ENCODE measurements at regions not wholly inside any gene's neighbourhood (a gene's known extent, or its start where the extent isn't known, plus 50 kb on each side); places are given as distances from the start of the nearest gene placed in this dataset.
A peak's percentile ranks its signal among the peaks of the same experiment; 100 is the strongest.

- Histone ChIP-seq H3K9ac (ENCODE audit: low read length in 3 of 3) (no peak overlapping the region), H3K4me1 (ENCODE audit: control insufficient read depth in 2 of 3, insufficient read depth in 2 of 3, low read depth in 1 of 3, low read length in 3 of 3) (peaks cover 0 to 6% (median 0%) of the 10 kb centered on the region in 3 donors), H3K27me3 (ENCODE audit: control insufficient read depth, insufficient read depth, low read length) (no peaks in the 10 kb centered on the region), H3K27ac (ENCODE audit: low read depth in 2 of 2, low read length in 2 of 2) (no peak overlapping the region), H3K9me3 (ENCODE audit: control insufficient read depth in 2 of 3, insufficient read depth in 1 of 3, low read length in 3 of 3) (no peaks in the 10 kb centered on the region), H3K4me3 (ENCODE audit: low read length in 3 of 3) (no peak overlapping the region), H3K36me3 (ENCODE audit: control insufficient read depth in 2 of 3, insufficient read depth in 3 of 3, low read length in 3 of 3) (no peaks in the 10 kb centered on the region)
- FAIRE-seq: no peak
- intact Hi-C loops (cut with DNase I): no loop called here
- TF ChIP-seq, protein P1, sequence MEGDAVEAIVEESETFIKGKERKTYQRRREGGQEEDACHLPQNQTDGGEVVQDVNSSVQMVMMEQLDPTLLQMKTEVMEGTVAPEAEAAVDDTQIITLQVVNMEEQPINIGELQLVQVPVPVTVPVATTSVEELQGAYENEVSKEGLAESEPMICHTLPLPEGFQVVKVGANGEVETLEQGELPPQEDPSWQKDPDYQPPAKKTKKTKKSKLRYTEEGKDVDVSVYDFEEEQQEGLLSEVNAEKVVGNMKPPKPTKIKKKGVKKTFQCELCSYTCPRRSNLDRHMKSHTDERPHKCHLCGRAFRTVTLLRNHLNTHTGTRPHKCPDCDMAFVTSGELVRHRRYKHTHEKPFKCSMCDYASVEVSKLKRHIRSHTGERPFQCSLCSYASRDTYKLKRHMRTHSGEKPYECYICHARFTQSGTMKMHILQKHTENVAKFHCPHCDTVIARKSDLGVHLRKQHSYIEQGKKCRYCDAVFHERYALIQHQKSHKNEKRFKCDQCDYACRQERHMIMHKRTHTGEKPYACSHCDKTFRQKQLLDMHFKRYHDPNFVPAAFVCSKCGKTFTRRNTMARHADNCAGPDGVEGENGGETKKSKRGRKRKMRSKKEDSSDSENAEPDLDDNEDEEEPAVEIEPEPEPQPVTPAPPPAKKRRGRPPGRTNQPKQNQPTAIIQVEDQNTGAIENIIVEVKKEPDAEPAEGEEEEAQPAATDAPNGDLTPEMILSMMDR (IDR thresholded peaks at IDR 0.05; ENCODE audit: borderline replicate concordance, extremely low read depth, insufficient read depth): no peak
- no peak for DNase-seq
Measured at GRCh38 chr12:14280921-14281320, 84.6 kb upstream of the ATF7IP start.

GRCh38 chr12:14281539-14281938 is 83.9 kb upstream of the ATF7IP start:
- intact Hi-C loops (cut with DNase I): no loop called here
- Histone ChIP-seq H3K9me3 (ENCODE audit: control insufficient read depth in 2 of 3, insufficient read depth in 1 of 3, low read length in 3 of 3) (no peaks in the 10 kb centered on the region), H3K9ac (ENCODE audit: low read length in 3 of 3) (no peak overlapping the region), H3K4me1 (ENCODE audit: control insufficient read depth in 2 of 3, insufficient read depth in 2 of 3, low read depth in 1 of 3, low read length in 3 of 3) (peaks cover 0 to 6% (median 0%) of the 10 kb centered on the region in 3 donors), H3K27me3 (ENCODE audit: control insufficient read depth, insufficient read depth, low read length) (no peaks in the 10 kb centered on the region), H3K36me3 (ENCODE audit: control insufficient read depth in 2 of 3, insufficient read depth in 3 of 3, low read length in 3 of 3) (no peaks in the 10 kb centered on the region), H3K4me3 (ENCODE audit: low read length in 3 of 3) (no peak overlapping the region), H3K27ac (ENCODE audit: low read depth in 2 of 2, low read length in 2 of 2) (no peak overlapping the region)
- FAIRE-seq: no peak
- no peak for DNase-seq
- TF ChIP-seq, protein P1 (IDR thresholded peaks at IDR 0.05; ENCODE audit: borderline replicate concordance, extremely low read depth, insufficient read depth): no peak

- no peak for FAIRE-seq
- TF ChIP-seq, protein P1 (IDR thresholded peaks at IDR 0.05; ENCODE audit: borderline replicate concordance, extremely low read depth, insufficient read depth): no peak
Measured at GRCh38 chr12:14283489-14284144, 81.9 kb upstream of the ATF7IP start.

More at GRCh38 chr12:14283489-14284144, 81.9 kb upstream of the ATF7IP start:
- peak in 4 of 5 donors; percentile 47 to 88 (median 62) for DNase-seq
- H3K9me3 ChIP-seq (ENCODE audit: control insufficient read depth in 2 of 3, insufficient read depth in 1 of 3, low read length in 3 of 3): no peaks in the 10 kb centered on the region
- H3K27me3 ChIP-seq (ENCODE audit: control insufficient read depth, insufficient read depth, low read length): no peaks in the 10 kb centered on the region
- intact Hi-C loops (cut with DNase I): no loop called here
- no peaks in the 10 kb centered on the region for H3K36me3 ChIP-seq (ENCODE audit: control insufficient read depth in 2 of 3, insufficient read depth in 3 of 3, low read length in 3 of 3)
- H3K9ac ChIP-seq (ENCODE audit: low read length in 3 of 3): no peak overlapping the region
- H3K27ac ChIP-seq (ENCODE audit: low read depth in 2 of 2, low read length in 2 of 2): no peak overlapping the region
- H3K4me3 ChIP-seq (ENCODE audit: low read length in 3 of 3): no peak overlapping the region
- H3K4me1 ChIP-seq (ENCODE audit: control insufficient read depth in 2 of 3, insufficient read depth in 2 of 3, low read depth in 1 of 3, low read length in 3 of 3): peaks cover 0 to 6% (median 0%) of the 10 kb centered on the region in 3 donors
